Immature natural killer cell (primary cell): ENCODE measurements at regions not wholly inside any gene's neighbourhood (a gene's known extent, or its start where the extent isn't known, plus 50 kb on each side); places are given as distances from the start of the nearest gene placed in this dataset.

ENCODE experiments used
- DNase-seq, 3 donors: peaks; one replicate each; pipeline ENCODE4 v3.0.0; 2022; ENCODE audit warnings: mixed read lengths in 1 of 3
- H3K27ac Mint-ChIP-seq, 6 donors: one replicate each; pipeline ENCODE4 v1.8.0; 2020; ENCODE audit warnings: mixed read lengths in 6 of 6, mild to moderate bottlenecking in 5 of 6, inconsistent platforms in 4 of 6, moderate library complexity in 3 of 6
- H3K27me3 Mint-ChIP-seq, 3 donors: one replicate each; pipeline ENCODE4 v1.8.0; 2020 to 2021; ENCODE audit warnings: low read depth in 3 of 3, mild to moderate bottlenecking in 3 of 3, mixed read lengths in 3 of 3, moderate library complexity in 3 of 3, inconsistent platforms in 1 of 3
- H3K36me3 Mint-ChIP-seq, 3 donors: one replicate each; pipeline ENCODE4 v1.8.0; 2020; ENCODE audit warnings: mixed read lengths in 3 of 3, inconsistent platforms in 2 of 3, mild to moderate bottlenecking in 2 of 3
- H3K4me1 Mint-ChIP-seq, 2 donors: one replicate each; pipeline ENCODE4 v1.8.0; 2020; ENCODE audit warnings: inconsistent platforms in 2 of 2, mild to moderate bottlenecking in 2 of 2, mixed read lengths in 2 of 2, moderate library complexity in 1 of 2
- H3K4me3 Mint-ChIP-seq, 5 donors: one replicate each; pipeline ENCODE4 v1.8.0; 2020; ENCODE audit warnings: mild to moderate bottlenecking in 5 of 5, mixed read lengths in 5 of 5, inconsistent platforms in 3 of 5, moderate library complexity in 3 of 5
- H3K9me3 Mint-ChIP-seq, 6 donors: one replicate each; pipeline ENCODE4 v1.8.0; 2020; ENCODE audit warnings: mild to moderate bottlenecking in 6 of 6, mixed read lengths in 6 of 6, inconsistent platforms in 4 of 6, moderate library complexity in 3 of 6

DNA sequence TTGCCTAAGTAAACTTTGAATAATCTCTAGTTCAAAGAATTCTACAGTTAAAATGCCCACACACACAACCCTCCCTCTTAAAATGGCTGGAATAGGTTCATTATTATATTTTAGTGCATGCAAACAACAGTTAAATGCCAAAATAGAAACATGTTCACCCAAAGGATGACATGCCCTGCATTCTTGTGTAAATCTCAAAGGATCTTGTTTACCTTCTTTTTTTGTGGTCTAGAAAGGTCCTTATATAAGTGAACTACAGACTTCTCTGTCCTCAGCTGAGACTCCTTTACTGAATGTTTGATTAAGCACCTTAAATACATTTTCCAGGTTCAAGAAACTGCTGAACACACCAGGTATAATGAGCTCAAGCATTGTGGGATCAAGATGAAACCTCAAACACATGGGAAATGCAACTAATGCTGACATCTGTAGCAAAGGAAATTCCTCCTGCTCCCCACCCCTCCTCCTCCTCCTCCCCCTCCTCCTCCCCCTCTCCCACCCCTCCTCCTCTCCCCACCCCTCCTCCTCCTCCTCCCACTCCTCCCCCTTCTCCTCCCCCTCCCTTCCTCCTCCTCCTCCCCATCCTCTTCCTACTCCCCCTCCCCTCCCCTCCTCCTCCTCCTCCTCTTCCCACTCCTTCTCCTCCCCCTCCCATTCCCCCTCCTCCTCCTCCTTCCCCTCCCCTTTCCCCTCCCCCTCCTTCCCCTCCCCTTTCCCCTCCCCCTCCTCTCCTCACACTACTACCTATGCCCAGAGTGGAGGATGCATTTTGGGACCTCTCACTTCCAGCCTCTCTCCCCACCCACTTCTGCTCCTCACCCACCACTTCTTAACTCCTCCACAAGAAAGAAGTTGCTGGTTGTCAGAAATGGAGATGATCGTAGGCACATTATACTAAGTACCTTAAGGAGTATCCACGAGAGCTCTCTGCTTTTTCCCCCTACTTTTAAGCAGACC, 233.9 kb downstream of the MRPL39 start:
- Mint-ChIP-seq H3K27ac (no peak overlapping the region), H3K36me3 (no peaks in the 10 kb centered on the region), H3K4me1 (no peaks in the 10 kb centered on the region), H3K9me3 (peaks cover 0 to 3% (median 0%) of the 10 kb centered on the region in 6 donors), H3K27me3 (peaks cover 0 to 3% (median 2%) of the 10 kb centered on the region in 3 donors), H3K4me3 (no peak overlapping the region)
- DNase-seq, result no peak

DNA sequence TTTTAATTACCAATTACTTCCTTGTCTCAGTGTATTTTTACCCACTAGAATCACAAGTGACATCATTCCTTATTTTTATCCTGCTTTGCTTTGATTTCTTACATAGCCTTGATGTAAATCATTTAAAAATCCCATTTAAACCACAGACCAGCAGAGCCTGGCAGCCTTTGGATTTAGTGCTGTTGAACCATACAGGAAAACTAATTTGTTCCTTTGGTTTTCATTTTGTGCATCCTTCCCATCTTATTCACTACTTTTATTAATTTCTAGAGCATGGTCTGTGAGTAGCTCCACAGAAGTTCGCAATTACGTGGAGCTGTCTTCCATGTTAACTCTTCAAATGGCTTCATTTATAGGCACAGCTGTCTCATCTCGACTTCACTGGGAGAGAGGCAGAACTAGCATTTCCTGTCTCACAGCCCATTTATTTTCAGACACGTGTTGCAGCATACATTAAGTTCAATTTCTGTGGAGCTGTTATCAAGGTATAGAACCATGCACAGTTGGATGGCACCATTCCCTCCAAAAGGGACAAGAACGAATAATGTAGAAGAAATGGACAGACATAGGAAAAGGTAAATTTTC, 235.3 kb downstream of the MRPL39 start:
- Mint-ChIP-seq H3K36me3 (no peaks in the 10 kb centered on the region), H3K4me3 (no peak overlapping the region), H3K27me3 (peaks cover 0 to 2% (median 0%) of the 10 kb centered on the region in 3 donors), H3K27ac (no peak overlapping the region), H3K4me1 (no peaks in the 10 kb centered on the region), H3K9me3 (peaks cover 0 to 2% (median 0%) of the 10 kb centered on the region in 6 donors)
- no peak for DNase-seq

DNA sequence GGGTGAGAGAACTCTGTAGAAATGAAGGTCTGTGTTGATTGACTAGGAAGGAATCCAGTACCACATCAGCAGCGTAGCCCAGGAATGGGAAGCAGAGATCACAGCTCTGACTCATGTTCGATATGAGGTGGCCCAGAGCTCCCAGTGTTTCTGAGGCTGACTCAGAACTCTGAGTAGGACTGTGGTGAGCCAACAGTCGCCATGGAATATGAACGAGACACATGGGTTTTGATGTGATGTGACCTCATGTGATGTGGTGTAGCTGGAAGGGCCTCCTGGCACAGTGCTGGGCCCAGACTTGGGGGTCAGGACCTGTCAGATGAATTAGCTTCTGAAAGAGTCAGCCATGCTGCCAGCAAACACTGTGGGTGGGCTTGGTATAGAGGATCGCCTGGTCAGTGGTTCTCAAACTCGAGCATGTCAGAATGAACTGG, 237.0 kb downstream of the MRPL39 start:
- H3K27me3 Mint-ChIP-seq, result peaks cover 0 to 2% (median 0%) of the 10 kb centered on the region in 3 donors
- no peaks in the 10 kb centered on the region for H3K4me1 Mint-ChIP-seq
- no peaks in the 10 kb centered on the region for H3K36me3 Mint-ChIP-seq
- H3K9me3 Mint-ChIP-seq, result no peaks in the 10 kb centered on the region
- DNase-seq, result no peak
- no peak overlapping the region for H3K27ac Mint-ChIP-seq
- H3K4me3 Mint-ChIP-seq, result no peak overlapping the region

DNA sequence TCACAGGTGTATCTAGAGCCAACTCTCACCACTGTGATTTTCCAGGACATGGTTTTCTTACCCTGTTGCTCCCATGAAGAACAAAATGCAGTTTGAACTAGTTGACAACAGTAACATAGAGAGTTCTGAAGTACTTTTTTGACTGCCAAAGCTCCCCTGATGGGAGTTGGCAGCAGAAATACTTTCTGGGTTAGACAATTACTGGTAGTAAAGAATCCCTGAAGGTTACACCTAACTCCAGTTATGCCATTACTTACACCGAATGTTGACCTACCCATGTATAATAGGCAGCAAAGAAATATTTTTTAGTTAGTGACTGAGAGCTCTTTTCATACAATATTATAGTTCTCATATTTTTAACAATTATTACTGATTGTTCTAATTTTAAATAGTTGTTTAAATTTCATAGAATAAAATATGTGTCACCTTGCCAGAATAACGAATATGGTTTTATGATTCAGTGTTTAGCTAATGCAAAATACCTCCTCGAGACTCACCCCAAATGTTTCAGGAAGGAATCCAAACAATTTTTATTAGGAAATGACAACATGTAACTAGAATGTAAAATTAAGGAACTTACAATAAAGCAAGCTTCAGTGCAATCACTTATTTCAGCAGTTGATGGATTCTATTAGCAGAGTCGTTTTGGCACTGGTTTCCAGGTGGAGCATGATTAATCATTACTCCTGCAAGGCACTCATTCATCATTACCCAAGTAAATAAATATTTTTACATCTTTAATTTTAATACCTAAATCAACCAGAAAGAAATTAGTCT, 237.6 kb downstream of the MRPL39 start:
- H3K27me3 Mint-ChIP-seq, result peaks cover 0 to 2% (median 0%) of the 10 kb centered on the region in 3 donors
- no peak for DNase-seq
- no peaks in the 10 kb centered on the region for H3K4me1 Mint-ChIP-seq
- no peaks in the 10 kb centered on the region for H3K36me3 Mint-ChIP-seq
- H3K9me3 Mint-ChIP-seq, result no peaks in the 10 kb centered on the region
- no peak overlapping the region for H3K27ac Mint-ChIP-seq
- H3K4me3 Mint-ChIP-seq, result no peak overlapping the region

DNA sequence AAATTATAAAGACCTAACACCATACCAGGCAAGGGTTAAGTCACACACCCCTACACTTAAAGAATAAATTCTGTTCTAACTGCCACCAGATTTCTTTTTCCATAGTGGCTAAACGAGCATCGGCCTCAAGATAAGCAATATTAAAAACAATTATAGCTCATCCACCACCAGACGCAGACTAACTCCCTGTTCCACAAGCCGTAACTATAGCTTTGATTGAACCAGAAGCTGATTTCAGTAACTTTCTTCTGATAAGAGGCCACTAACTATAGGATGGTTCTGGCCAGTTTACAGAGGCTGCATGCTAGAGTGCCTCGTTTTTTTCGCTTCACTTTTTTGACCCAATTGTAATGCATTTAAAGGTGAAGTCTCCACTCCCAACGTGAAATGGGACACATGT, 238.8 kb downstream of the MRPL39 start:
- H3K36me3 Mint-ChIP-seq, result no peaks in the 10 kb centered on the region
- peaks cover 0 to 3% (median 2%) of the 10 kb centered on the region in 3 donors for H3K27me3 Mint-ChIP-seq
- no peak overlapping the region for H3K4me3 Mint-ChIP-seq
- H3K27ac Mint-ChIP-seq, result no peak overlapping the region
- no peaks in the 10 kb centered on the region for H3K4me1 Mint-ChIP-seq
- H3K9me3 Mint-ChIP-seq, result no peaks in the 10 kb centered on the region
- no peak for DNase-seq

DNA sequence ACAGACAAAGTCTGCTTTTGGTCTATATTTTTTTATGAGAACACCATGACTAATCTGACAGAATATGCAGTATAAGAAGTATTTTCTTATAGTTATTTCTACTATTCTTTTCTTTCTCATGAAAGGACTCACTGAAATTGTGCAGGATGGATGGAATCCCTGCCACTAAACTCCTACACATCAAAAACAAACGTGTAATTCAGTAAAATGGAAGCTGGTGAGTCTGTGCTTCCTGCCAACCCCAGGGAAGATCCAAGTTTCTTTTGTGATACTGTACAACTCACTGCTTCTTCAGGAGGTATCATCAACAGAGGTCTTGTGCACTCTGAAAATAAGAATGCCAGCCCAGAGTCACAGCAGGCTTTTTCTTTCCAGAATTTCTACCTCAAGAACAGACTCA, 241.2 kb downstream of the MRPL39 start:
- H3K36me3 Mint-ChIP-seq, result no peaks in the 10 kb centered on the region
- H3K4me3 Mint-ChIP-seq, result no peak overlapping the region
- no peaks in the 10 kb centered on the region for H3K4me1 Mint-ChIP-seq
- no peaks in the 10 kb centered on the region for H3K9me3 Mint-ChIP-seq
- no peak overlapping the region for H3K27ac Mint-ChIP-seq
- peaks cover 0 to 3% (median 0%) of the 10 kb centered on the region in 3 donors for H3K27me3 Mint-ChIP-seq
- DNase-seq, result no peak

DNA sequence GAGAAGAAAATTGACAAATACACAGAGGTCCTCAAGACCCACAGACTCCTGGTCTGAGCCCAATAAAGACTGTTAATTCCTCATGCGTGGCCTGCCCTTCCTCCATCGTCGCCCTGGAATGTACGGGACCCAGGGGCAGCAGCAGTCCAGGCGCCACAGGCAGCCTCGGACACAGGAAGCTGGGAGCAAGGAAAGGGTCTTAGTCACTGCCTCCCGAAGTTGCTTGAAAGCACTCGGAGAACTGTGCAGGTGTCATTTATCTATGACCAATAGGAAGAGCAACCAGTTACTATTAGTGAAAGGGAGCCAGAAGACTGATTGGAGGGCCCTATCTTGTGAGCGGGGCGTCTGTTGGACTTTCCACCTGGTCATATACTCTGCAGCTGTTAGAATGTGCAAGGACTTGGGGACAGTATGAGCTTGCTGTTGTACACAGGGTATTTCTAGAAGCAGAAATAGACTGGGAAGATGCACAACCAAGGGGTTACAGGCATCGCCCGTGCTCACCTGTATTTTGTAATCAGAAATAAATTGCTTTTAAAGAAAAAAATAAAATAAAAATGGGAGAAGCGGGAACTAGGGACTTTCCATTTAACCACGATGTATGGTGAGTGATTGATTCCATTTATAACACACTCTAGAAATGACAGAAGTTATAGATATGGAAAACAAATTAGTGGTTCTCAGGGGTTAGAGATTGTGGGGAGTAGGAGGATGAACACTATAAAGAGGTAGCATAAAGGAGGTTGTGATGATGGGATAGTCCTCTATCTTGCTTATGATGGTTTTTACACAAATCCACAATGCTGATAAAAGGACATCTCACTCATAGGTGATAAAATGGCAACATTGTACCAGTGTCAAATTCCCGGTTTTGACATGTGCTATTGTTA, 244.7 kb downstream of the MRPL39 start:
- H3K4me3 Mint-ChIP-seq, result no peak overlapping the region
- H3K27me3 Mint-ChIP-seq, result peaks cover 0 to 3% (median 2%) of the 10 kb centered on the region in 3 donors
- no peaks in the 10 kb centered on the region for H3K36me3 Mint-ChIP-seq
- no peaks in the 10 kb centered on the region for H3K4me1 Mint-ChIP-seq
- peaks cover 0 to 6% (median under 1%) of the 10 kb centered on the region in 6 donors for H3K9me3 Mint-ChIP-seq
- no peak for DNase-seq
- H3K27ac Mint-ChIP-seq, result no peak overlapping the region

DNA sequence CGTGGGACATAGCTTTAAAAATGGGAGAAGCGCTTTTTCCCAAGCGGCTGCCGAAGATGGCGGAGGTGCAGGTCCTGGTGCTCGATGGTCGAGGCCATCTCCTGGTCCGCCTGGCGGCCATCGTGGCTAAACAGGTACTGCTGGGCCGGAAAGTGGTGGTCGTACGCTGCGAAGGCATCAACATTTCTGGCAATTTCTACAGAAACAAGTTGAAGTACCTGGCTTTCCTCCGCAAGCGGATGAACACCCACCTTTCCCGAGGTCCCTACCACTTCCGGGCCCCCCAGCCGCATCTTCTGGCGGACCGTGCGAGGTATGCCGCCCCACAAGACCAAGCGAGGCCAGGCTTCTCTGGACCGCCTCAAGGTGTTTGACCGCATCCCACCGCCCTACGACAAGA, 245.5 kb downstream of the MRPL39 start:
- Mint-ChIP-seq H3K27ac (no peak overlapping the region), H3K36me3 (no peaks in the 10 kb centered on the region)

DNA sequence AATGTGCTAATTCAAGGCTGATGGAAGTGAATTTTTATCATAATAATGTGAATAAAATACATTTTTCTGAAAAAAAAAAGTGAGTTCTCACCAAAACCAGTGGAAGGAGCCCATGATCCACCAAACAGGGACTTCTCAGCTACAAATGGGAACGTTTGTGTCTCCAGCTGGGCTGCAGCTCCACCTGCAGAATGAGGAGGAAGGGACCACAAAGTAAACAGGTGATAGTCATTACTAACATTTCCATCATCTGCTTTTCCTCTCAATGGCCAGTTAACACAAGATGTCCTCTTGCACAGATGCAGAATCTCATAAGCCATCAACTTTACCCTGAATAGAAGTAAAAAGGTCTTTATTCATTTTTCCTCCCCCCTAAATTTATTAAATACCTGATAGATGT, 246.2 kb downstream of the MRPL39 start:
- H3K4me3 Mint-ChIP-seq, result no peak overlapping the region
- peaks cover 0 to 3% (median 3%) of the 10 kb centered on the region in 3 donors for H3K27me3 Mint-ChIP-seq
- no peaks in the 10 kb centered on the region for H3K4me1 Mint-ChIP-seq
- H3K9me3 Mint-ChIP-seq, result peaks cover 0 to 6% (median 2%) of the 10 kb centered on the region in 6 donors
- H3K27ac Mint-ChIP-seq, result no peak overlapping the region
- H3K36me3 Mint-ChIP-seq, result no peaks in the 10 kb centered on the region
- DNase-seq, result no peak

More for the DNA sequence above, 245.5 kb downstream of the MRPL39 start:
- Mint-ChIP-seq H3K4me1 (no peaks in the 10 kb centered on the region), H3K4me3 (no peak overlapping the region), H3K27me3 (peaks cover 0 to 3% (median 3%) of the 10 kb centered on the region in 3 donors), H3K9me3 (peaks cover 0 to 6% (median 2%) of the 10 kb centered on the region in 6 donors)
- DNase-seq, result no peak

DNA sequence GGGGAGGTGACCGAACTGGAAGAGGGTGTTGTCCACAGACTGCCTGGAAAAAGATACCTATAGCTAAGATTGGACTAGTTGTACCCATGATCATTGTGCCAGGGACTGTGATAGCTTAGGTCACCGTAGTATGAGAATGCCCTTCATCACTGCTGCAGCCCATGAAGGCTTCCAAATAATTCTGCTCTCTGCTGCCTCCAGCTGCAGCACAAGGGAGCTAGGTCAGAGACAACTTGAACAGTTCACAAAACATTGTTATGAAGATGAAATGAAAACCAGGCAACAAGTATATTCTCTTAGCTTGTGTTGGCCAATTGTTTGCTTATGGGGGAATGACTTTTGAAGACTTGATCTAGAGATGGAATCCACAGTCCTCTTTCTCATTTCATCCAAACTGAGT, 246.7 kb downstream of the MRPL39 start:
- peaks cover 0 to 6% (median 2%) of the 10 kb centered on the region in 6 donors for H3K9me3 Mint-ChIP-seq
- H3K36me3 Mint-ChIP-seq, result no peaks in the 10 kb centered on the region
- H3K4me3 Mint-ChIP-seq, result no peak overlapping the region
- H3K4me1 Mint-ChIP-seq, result no peaks in the 10 kb centered on the region
- H3K27me3 Mint-ChIP-seq, result peaks cover 0 to 3% (median 3%) of the 10 kb centered on the region in 3 donors
- no peak for DNase-seq
- H3K27ac Mint-ChIP-seq, result no peak overlapping the region

DNA sequence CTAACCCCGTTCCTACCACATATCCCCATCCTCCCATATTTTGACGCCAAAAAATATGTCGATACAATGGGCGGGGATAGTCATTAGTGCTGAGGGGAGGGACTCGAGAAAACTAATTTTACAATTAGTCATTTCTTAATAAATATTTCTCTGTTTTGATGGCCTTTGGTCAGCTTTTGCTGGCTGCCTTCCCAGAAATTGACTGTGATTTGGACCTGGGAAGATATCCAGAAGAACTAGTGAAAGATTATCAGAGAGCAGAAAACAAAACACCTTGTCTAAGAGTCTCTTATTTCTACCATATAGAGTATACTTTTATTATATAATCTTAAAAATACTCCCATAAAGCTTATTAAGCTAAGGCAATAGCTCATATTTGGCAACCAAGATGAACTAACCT, 247.6 kb downstream of the MRPL39 start:
- Mint-ChIP-seq H3K9me3 (peaks cover 0 to 6% (median 2%) of the 10 kb centered on the region in 6 donors), H3K27ac (no peak overlapping the region), H3K36me3 (no peaks in the 10 kb centered on the region), H3K27me3 (peaks cover 0 to 3% (median 3%) of the 10 kb centered on the region in 3 donors), H3K4me3 (no peak overlapping the region), H3K4me1 (no peaks in the 10 kb centered on the region)
- DNase-seq, result no peak

DNA sequence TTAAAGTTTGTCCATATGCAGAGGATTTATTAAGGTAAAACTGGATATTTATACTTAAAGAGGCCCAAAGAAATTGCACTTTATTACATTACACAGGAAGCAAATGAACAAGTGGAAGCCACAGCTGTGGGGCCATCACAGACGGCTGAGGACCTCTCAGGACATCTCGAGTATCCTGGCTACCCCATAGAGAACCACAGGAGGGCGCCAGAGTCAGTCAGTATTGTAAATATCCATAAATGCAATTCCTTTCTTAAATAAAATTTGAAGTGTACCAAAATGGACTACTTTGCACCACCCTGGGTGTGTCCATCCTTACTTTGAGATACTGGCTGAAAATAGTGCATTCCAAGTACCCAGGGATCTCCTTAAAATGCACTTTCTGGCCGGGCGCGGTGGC, 257.2 kb downstream of the MRPL39 start:
- no peak for DNase-seq
- Mint-ChIP-seq H3K4me3 (no peak overlapping the region), H3K36me3 (no peaks in the 10 kb centered on the region), H3K9me3 (peaks cover 2 to 9% (median 4%) of the 10 kb centered on the region in 6 donors), H3K27ac (no peak overlapping the region), H3K4me1 (no peaks in the 10 kb centered on the region), H3K27me3 (peaks cover 0 to 4% (median 0%) of the 10 kb centered on the region in 3 donors)
